IPS-NIHi7 (cell line): ENCODE measurements at regions not wholly inside any gene's neighbourhood (a gene's known extent, or its start where the extent isn't known, plus 50 kb on each side); places are given as distances from the start of the nearest gene placed in this dataset.

Source experiments
- DNase-seq: peaks from one replicate; pipeline ENCODE4 v3.0.0; 2012; ENCODE audit warnings: mixed read lengths; ENCODE audit errors: extremely low spot score

DNA sequence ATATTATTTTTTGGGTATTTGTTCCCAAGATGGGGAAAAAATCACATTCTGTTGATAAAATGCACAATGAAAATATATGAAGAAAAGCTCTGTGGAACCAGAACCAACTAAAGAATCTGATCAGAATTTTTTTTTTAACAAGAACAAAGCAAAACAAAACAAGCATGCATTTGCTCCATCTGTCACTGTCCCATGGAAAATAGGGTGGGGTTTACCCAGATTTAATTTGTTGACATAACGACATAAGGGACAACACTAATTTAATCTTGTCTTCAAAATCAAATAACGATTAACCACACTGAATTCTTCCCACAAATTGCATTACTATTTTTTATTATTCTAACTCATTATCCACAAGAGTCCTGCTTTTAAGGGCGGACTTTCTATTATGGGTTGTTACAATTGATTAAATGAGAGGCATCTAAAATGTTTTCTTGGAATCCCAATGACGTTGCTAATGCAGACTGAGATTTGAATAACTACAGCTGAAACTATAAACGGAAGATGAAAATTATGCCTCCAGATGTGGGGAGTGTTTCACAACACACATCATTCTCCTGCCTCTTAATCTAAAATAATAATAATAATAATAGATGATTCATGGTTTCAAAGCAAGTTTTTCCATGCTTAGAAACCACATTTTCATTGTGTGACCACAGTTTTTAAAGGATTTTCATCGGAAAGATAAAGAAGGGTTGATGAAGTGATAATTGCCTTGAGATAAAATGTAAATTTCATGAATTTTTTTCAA, 307.0 kb upstream of the CPEB2 start:
- DNase-seq: no peak

DNA sequence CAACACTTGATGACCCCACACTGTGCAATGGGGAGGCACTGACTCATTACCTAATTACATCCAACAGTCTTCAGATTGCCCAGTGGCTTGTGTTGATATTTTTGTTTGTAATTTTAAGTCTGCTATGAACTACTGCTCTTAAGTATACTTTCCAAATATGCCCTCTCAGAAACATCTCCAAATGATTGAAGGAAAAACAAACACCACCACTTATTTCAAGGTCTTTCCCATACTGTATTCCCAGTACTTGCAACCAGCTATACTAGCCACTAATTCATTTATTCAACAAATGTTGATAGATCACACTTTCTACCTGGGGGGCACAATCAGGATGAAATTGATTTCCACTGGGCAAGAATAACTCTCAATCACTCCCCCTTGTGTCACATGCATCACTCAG, 302.2 kb upstream of the CPEB2 start:
- DNase-seq: no peak

DNA sequence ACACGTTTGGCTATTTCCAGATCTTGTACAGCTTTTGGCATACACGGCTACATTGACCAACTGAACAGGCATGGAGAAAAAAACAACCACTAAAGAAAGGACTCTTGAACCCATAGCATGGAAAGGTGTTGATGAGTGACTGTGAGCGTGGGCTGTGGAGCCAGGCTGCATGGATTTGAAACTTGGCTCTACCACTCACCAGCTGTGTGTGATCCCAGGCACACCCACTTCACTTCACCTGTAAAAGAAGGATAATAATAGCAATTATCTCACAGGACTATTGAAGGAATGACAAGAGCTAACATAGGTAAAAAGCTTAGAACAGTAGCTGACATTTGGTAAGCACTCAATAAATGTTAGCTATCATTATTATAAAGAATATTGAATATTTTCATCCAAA, 301.7 kb upstream of the CPEB2 start:
- DNase-seq: no peak

DNA sequence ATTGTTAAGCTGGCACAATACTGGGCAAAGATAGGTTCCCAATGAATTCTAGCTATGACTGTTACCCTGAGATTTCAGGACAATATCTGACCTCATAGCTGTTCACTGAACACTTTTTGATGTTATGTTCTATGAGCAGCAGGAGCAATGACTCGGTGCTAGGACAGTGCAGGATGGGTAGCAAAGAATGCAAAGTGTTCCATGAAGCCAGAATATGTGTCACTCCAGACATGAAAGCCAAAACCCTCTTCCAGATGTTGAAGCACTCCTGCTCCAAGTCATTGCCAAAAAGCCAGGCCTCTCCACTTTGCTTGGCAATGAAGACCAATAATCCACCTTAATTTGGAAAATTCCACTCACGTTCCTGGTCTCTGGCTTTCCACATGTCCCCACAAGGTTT, 300.9 kb upstream of the CPEB2 start:
- no peak for DNase-seq

DNA sequence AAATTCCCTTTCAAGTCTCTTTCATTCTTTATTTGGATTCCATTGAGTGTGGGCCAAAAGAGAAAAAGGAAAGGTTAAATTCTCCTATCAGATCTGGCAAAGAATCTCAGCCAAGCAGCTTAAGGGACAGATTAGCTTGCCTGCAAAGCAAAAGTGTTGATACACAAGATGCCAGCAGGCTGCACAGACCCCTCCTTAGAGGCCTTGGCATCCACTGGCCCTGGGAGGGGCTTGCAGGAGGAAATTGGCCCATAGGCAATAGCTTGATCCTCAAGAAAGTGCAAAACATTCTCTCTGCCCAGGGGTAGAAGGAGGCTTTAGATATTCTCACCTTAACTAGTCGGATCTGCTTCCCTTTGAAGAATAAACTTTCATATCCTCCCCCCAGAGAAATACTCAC, 300.4 kb upstream of the CPEB2 start:
- no peak for DNase-seq

DNA sequence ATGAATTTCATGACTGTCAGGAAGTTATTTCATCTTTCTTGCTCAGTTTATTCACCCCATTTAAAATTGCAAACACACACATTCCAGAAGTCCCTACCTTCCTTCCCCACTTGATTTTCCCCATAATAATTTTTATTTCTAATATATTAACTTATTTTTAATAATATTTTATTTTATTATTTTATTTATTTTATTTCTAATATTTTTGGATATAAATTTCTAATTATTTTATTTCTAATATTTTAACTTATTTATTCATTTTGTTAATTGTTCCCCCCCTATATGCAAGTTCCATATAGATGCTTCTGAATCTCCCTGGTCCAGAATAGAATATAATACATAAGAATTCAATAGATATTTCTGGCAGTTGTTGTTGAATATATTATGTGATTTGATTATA, 293.7 kb upstream of the CPEB2 start:
- DNase-seq: no peak

DNA sequence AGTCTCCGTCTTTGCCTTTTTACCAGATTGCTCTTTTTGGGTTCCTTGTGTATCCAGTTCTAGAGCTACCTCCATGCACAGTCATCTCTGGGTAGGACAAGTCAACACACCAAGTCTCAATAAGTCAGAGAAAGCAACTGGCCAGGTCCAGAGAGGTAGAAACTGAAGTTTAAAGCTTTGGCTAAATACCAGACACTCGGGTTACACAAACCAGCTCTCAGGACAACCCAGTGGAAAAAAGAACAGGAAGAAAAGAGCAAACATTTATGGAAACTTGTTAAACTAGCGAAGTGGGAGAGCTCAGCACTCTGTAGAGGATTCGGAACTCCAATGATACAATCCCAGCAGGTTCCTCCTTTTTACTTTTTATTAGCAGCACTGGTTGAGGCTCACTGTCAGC, 291.0 kb upstream of the CPEB2 start:
- no peak for DNase-seq

DNA sequence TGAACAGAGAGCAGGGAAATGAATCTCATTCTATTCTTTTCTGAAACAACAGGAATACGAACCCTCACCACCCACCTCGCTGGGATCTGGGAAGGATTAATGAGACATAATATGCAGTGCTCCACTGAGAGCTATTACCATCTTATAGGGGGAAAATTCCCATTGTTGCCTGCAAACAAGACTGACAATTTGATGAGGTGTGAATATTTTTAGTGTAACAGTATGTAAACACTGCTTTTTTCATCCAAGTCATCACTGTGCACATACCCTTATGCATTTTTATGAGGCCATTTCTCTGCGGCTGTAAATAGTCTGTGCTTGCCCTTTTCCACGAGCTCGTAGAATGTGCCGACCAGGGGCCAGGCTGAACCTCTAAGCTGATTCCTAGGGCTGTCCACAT, 285.6 kb upstream of the CPEB2 start:
- no peak for DNase-seq

DNA sequence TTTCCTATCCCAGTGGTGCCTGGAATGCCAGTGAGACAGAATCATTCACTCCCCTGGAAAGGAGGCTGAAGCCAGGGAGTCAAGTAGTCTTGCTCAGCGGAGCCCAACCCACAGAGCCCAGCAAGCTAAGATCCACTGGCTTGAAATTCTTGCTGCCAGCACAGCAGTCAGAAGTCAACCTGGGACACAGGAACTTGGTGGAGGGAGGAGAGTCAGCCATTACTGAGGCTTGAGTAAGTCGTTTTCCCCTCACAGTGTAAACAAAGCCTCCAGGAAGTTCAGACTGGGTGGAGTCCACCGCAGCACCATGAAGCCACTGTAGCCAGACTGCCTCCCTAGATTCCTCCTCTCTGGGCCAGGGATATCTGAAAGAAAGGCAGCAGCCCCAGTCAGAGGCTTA, 283.2 kb upstream of the CPEB2 start:
- DNase-seq: no peak

DNA sequence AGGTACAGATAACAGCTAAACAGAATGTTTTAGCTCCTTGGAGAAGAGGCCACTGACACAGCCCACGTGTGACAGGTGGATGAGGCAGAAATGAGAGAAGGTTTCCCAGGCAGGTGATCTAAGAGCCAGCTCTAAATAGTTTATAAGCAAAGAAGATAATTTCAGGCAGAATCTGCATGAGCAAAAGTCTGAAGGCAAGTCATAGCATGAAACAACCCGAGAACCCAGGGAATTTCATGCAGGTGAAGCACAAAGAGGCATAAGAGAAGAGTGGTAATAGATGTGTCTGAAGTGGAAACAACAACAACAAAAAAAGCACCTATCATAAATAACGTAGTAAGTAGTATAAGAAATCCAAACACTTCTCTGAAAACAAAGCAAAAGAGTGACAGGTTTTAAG, 275.8 kb upstream of the CPEB2 start:
- no peak for DNase-seq

DNA sequence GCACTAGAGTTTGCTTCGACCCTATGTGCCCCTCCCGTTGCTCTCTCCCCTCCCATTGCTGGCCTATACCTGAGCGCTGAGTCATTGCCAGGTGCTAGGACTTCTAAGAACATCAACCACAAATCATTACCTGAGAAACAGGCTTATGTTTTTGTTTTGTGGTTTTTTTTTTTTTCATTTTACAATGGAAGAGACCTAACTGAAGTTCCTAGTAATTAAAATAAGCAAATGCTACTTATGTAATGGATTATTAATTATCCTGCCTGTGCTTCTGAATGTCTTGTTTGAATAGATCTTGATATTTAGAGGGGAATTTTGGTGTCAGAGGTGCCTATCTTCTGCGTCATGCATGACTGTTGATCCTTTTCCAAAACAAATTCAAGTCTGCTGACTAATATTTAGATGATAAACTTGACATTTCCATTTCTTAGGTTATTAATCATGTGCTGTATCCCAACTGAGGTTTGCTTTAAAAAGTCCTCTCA, 275.4 kb upstream of the CPEB2 start:
- DNase-seq: peak; percentile 25

DNA sequence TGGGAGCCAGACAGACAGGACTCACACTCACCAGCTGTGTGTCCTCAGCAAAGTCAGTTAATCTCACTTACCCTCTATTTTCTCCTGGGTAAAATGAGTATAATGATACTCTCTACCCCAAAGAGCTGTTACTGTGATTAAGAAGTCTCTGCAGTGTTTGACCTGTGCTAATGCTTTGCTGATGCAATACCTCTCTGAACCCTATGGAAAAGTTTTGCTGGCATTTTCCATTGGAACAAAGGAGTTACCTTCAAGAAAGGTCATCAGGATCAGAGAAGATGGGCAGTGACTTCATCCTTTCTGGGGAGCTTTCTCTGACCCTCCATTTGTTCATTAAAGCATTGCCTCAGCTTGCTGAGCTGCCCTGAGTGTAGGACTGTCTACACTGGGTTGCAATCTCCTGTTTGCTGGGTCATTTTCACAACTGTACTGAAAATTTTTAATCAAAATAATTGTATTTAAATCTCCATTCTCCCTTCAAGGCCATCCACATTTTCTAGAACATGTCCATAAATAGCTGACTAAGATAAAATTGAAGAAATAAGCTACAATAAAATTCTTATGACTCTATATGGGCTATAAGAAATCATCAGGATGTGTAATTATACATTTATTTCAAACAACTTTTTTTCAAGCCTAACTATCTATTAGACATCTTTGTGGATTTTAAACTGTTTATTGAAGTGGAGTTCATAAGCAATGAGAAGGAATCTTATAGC, 272.8 kb upstream of the CPEB2 start:
- no peak for DNase-seq

DNA sequence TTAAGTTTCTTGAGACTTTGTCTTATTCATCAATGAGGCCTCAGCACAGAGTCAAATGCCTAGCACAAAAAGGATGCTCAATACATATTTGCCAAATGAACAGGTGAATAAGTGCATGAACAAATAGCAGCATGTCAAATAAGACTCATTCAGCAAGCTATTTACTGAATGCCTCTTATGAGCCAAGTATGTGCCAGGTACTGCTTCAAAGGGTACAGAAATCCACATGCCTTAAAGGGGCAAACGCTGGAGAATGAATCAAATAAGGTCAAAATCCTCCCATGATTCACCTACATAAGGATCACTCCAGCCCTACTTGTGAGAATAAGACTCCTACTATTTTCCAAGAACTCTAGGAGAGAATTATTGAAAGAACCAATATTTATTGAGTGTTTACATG, 260.2 kb upstream of the CPEB2 start:
- no peak for DNase-seq

DNA sequence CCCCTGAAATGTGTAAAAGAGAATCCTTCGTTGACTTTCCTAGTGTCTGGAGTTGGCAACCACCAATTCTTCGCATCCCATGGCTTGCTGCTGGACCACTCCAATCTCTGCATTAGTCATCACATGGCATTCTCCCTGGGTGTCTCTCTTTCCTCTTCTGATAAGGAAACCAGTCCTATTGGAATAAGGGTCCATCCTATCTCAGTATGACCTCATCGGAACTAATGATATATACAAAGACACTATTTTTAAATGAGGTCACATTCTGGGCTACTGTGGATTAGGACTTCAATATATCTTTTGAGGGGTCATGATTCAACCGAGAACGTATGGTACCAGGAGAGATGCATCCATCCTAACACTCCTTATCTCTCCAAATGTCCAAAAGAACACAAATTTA, 259.1 kb upstream of the CPEB2 start:
- DNase-seq: no peak

DNA sequence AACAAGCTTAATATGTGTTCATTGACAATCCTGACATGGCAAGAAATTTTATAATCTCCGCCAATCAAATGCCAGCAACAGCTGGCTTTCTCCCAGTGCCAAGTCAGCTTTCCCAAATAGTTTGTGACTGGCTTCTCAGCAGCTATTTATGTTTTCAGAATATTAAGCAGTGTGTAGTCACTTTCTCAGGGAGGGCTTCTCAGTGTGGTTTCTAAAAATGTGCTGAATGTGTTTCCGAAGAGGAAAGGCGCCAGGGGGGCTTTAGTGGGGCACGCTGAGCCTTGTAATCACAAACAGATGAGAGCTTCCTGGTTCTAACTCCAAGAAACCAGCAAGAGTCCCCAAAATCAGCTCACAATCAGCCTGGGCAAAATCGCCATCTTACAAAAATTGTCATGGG, 258.7 kb upstream of the CPEB2 start:
- DNase-seq: no peak

DNA sequence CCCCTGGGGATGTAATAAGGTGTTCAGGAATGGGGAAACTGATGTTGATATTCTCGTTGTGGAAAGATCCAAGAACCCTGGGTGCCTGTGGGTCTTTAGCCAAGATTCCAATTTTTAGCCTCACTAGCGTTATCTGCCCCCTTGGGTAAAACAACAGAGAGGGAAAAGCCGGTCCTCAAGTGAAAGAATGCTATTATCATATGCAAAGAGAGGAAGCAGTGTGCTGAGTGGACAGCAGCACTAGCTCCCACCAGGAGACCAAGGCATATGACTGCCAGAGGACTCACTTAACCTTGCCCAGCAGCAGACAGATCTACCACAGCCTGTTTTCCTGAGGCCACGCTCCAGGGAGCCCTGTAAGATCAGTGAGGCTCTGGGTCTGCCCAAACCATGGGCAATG, 257.9 kb upstream of the CPEB2 start:
- peak; percentile 30 for DNase-seq

DNA sequence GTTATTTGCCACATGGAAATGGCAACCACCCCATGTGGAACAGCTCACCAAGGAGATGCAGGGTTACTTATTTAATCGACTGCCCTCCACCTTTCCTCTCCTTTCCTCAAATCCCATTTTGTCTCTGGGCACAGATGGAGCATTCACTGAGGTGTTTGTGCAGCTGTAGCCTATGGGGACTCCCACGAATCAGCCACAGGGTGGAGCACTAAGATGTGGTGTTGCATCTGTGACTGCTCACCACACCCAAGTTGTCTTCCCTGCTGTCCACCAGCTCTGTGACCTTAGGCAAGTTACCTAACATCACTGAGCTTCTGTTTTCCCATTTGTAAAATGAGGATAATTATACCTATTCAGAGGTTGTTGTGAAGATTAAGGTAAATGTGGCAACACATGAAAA, 252.4 kb upstream of the CPEB2 start:
- DNase-seq: peak; percentile 24

DNA sequence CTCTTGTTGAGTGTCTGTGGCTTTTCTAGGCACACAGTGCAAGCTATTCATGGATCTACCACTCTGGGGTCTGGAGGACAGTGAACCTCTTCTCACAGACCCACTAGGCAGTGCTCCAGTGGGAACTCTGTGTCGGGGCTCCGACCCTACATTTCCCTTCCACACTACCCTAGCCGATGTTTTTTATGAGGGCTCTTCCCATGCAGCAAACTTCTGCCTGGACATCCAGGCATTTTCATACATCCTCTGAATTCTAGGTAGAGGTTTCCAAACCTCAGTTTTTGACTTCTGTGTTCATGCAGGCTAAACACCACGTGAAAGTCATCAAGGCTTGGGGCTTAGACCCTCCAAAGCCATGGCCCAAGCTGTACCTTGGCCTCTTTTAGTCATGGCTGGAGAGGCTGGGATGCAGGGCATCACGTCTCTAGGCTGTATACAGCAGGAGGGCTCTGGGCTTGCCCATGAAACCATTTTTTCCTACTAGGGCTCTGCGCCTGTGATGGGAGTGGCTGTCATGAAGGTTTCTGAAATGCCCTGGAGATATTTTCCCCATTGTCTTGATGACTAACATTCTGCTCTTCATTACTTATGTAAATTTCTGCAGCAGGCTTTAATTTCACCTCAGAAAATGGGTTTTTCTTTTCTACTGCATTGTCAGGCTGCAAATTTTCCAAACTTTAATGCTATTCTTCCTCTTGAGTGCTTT, 249.8 kb upstream of the CPEB2 start:
- DNase-seq: no peak

DNA sequence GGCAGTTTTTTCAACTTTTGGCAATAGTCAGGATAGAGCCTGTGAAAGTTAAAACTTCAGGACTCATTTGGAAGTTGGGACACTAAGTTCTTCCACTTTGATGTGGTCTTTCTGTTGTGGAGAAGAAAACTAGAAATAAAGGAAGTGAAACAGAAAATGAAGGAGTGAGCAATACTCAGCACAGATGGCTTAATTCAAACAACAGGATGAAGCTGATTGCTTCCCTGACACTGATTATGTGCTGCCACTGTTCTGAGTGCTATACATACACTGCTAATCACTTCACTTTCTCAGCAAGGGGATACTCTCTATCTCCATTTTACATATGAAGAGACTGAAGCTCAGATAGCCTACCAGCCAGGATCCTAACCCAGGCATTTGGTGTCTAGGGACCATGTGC, 235.1 kb upstream of the CPEB2 start:
- no peak for DNase-seq

DNA sequence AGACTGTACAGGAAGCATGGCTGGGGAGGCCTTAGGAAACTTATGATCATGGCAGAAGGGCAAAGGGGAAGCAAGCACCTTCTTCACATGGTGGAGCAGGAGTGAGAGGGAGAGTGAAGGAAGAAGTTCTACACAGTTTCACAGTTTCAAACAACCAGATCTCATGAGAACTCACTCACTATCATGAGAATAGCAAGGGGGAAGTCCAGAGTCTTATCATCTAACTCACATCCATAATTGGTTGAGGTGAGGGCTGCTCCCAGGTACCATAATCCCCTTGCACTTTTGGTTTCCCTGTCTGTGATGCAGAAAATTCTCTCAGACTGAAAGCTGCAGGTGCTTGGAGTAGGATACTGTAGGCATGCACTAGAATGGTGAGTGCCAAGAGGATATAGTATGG, 233.8 kb upstream of the CPEB2 start:
- no peak for DNase-seq

DNA sequence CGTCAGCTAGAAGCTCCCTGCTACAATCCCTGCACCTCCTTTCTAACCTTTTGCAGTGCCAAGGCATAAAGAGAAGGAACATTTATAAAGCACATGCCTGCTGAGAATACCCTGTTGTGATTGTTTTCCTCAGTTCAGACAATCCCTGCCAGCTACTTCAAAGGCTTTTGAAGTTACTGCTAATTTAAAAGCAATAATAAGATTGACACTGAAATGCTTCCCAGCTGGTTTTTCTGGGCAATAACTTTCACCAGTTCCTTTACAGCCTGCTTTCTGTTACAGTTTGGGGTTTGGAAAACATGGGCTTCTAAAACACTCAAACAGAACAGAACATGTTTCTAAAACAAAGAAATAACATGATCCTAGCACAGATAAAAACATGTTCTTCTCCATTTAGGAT, 232.3 kb upstream of the CPEB2 start:
- DNase-seq: no peak

DNA sequence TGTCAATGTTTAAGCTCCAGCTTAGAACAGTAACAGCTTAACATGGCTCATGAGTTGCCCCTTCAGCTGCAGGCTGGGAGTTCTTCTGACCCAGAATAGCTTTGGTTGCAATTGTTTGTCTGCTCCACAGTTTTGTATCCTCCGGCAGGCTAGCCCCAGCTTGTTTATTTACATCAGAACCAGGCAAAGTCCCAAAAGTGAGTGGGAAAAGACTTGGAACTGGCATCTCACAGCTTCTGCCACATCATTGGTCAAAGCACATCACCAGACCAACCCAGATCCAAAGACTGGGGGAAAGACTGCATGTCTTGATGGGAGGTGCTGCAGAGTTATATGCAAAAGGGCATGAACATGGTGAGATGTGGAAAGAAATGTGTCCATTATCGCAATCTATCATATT, 231.2 kb upstream of the CPEB2 start:
- no peak for DNase-seq
